HEK293 (cell line): ENCODE measurements at regions not wholly inside any gene's neighbourhood (a gene's known extent, or its start where the extent isn't known, plus 50 kb on each side); places are given as distances from the start of the nearest gene placed in this dataset.
"Not testable (repeated sequence)": the region's sequence is repeated elsewhere in the genome, so short reads cannot be mapped to it uniquely, and the experiment has no call there.

Experiments used
- BCL11A ChIP-seq: fragments of 450-650 bp; formaldehyde crosslinking; IDR thresholded peaks from 2 replicates; pipeline ENCODE4 v1.5.1; 2016; ENCODE audit warnings: low read depth, missing biosample characterization, missing genetic modification characterization
- EGR2 ChIP-seq: fragments of 450-650 bp; formaldehyde crosslinking; IDR thresholded peaks from 2 replicates; pipeline ENCODE4 v1.5.1; 2016; ENCODE audit warnings: low read depth, missing biosample characterization, missing genetic modification characterization
- RBAK ChIP-seq: fragments of 450-650 bp; formaldehyde crosslinking; IDR thresholded peaks from 2 replicates; pipeline ENCODE4 v1.5.1; 2016; ENCODE audit warnings: missing biosample characterization, missing genetic modification characterization
- TCF7L2 ChIP-seq: IDR thresholded peaks from 2 replicates; pipeline ENCODE4 v1.6.1; 2011; ENCODE audit warnings: low read depth, mild to moderate bottlenecking, inconsistent platforms, low read length, moderate library complexity, borderline replicate concordance
- ZBTB8A ChIP-seq: fragments of 450-650 bp; formaldehyde crosslinking; IDR thresholded peaks from 2 replicates; pipeline ENCODE4 v1.5.1; 2016; ENCODE audit warnings: missing biosample characterization, missing genetic modification characterization
- ZNF112 ChIP-seq: fragments of 450-650 bp; formaldehyde crosslinking; IDR thresholded peaks from 2 replicates; pipeline ENCODE4 v1.5.0; 2017; ENCODE audit warnings: missing biosample characterization, missing genetic modification characterization
- ZNF274 ChIP-seq, 2 experiments: fragments of 200-500 bp in 1 of 2; fragments of 450-650 bp in 1 of 2; sonication (Bioruptor generic) in 1 of 2; formaldehyde crosslinking in 1 of 2; IDR thresholded peaks; 2 replicates each; pipeline versions ENCODE4 v1.5.1 to v1.6.1; 2014 to 2016; ENCODE audit warnings: borderline replicate concordance in 1 of 2, inconsistent platforms in 1 of 2, low read length in 1 of 2, missing biosample characterization in 1 of 2, missing genetic modification characterization in 1 of 2
- ZNF311 ChIP-seq: fragments of 450-650 bp; formaldehyde crosslinking; IDR thresholded peaks from 2 replicates; pipeline ENCODE4 v1.5.1; 2017; ENCODE audit warnings: missing biosample characterization, missing genetic modification characterization, borderline replicate concordance
- ZNF549 ChIP-seq: fragments of 450-650 bp; IDR thresholded peaks from 2 replicates; pipeline ENCODE4 v1.5.1; 2018; ENCODE audit warnings: missing biosample characterization, missing genetic modification characterization, mild to moderate bottlenecking, inconsistent platforms, moderate library complexity
- ZNF777 ChIP-seq: fragments of 450-650 bp; formaldehyde crosslinking; IDR thresholded peaks from 2 replicates; pipeline ENCODE4 v1.5.1; 2017; ENCODE audit warnings: missing biosample characterization, missing genetic modification characterization, borderline replicate concordance
- TF ChIP-seq, protein P1 (sequence below): fragments of 450-650 bp; formaldehyde crosslinking; IDR thresholded peaks from 2 replicates; pipeline ENCODE4 v1.5.1; 2016; ENCODE audit warnings: missing biosample characterization, missing genetic modification characterization
- TF ChIP-seq, protein P2 (sequence below): fragments of 450-650 bp; formaldehyde crosslinking; IDR thresholded peaks from 2 replicates; pipeline ENCODE4 v1.5.1; 2016; ENCODE audit warnings: missing biosample characterization, missing genetic modification characterization
- TF ChIP-seq, protein P3 (sequence below): fragments of 450-650 bp; formaldehyde crosslinking; IDR thresholded peaks from 2 replicates; pipeline ENCODE4 v1.5.1; 2016; ENCODE audit warnings: missing biosample characterization, missing genetic modification characterization
- TF ChIP-seq, protein P4 (sequence below): fragments of 450-650 bp; formaldehyde crosslinking; IDR thresholded peaks from 2 replicates; pipeline ENCODE4 v1.5.1; 2016; ENCODE audit warnings: missing biosample characterization, missing genetic modification characterization

DNA sequence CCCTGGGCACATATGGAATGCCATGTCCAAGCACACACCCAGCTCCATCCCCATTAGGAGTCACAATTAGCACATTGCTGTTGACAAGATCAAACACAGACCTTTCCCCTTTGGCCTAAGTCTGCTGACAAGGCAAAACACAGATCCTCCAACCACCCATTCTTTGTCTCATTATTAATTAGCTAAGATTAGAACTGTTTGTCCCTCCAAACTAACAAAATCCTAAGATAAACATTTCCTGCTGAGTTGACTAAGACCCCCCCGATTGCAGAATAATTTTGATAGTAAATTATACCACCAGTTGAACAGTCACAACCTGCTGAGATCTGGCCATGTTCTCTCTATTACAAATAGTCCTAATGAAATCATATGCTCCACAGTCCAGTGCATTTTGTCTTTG is 186.7 kb downstream of the SPATA31A1 start:
- TF ChIP-seq RBAK (tag by site-specific recombination); ZNF311 (tag by site-specific recombination); ZBTB8A (tag by site-specific recombination); ZNF112 (tag by site-specific recombination); ZNF549 (tag by site-specific recombination); BCL11A (tag by site-specific recombination); ZNF274 (IDR thresholded peaks at IDR 0.05; ENCODE audit: low read length); ZNF274 (tag by site-specific recombination; IDR thresholded peaks at IDR 0.05; ENCODE audit: borderline replicate concordance); EGR2 (tag by site-specific recombination); ZNF777; TCF7L2: not testable (repeated sequence)
- TF ChIP-seq, protein P1, sequence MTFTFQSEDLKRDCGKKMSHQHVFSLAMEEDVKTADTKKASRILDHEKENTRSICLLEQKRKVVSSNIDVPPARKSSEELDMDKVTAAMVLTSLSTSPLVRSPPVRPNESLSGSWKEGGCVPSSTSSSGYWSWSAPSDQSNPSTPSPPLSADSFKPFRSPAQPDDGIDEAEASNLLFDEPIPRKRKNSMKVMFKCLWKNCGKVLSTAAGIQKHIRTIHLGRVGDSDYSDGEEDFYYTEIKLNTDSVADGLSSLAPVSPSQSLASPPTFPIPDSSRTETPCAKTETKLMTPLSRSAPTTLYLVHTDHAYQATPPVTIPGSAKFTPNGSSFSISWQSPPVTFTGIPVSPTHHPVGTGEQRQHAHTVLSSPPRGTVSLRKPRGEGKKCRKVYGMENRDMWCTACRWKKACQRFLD: not testable (repeated sequence)
- TF ChIP-seq, protein P2, sequence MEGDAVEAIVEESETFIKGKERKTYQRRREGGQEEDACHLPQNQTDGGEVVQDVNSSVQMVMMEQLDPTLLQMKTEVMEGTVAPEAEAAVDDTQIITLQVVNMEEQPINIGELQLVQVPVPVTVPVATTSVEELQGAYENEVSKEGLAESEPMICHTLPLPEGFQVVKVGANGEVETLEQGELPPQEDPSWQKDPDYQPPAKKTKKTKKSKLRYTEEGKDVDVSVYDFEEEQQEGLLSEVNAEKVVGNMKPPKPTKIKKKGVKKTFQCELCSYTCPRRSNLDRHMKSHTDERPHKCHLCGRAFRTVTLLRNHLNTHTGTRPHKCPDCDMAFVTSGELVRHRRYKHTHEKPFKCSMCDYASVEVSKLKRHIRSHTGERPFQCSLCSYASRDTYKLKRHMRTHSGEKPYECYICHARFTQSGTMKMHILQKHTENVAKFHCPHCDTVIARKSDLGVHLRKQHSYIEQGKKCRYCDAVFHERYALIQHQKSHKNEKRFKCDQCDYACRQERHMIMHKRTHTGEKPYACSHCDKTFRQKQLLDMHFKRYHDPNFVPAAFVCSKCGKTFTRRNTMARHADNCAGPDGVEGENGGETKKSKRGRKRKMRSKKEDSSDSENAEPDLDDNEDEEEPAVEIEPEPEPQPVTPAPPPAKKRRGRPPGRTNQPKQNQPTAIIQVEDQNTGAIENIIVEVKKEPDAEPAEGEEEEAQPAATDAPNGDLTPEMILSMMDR (tag by site-specific recombination): not testable (repeated sequence)
- TF ChIP-seq, protein P3, sequence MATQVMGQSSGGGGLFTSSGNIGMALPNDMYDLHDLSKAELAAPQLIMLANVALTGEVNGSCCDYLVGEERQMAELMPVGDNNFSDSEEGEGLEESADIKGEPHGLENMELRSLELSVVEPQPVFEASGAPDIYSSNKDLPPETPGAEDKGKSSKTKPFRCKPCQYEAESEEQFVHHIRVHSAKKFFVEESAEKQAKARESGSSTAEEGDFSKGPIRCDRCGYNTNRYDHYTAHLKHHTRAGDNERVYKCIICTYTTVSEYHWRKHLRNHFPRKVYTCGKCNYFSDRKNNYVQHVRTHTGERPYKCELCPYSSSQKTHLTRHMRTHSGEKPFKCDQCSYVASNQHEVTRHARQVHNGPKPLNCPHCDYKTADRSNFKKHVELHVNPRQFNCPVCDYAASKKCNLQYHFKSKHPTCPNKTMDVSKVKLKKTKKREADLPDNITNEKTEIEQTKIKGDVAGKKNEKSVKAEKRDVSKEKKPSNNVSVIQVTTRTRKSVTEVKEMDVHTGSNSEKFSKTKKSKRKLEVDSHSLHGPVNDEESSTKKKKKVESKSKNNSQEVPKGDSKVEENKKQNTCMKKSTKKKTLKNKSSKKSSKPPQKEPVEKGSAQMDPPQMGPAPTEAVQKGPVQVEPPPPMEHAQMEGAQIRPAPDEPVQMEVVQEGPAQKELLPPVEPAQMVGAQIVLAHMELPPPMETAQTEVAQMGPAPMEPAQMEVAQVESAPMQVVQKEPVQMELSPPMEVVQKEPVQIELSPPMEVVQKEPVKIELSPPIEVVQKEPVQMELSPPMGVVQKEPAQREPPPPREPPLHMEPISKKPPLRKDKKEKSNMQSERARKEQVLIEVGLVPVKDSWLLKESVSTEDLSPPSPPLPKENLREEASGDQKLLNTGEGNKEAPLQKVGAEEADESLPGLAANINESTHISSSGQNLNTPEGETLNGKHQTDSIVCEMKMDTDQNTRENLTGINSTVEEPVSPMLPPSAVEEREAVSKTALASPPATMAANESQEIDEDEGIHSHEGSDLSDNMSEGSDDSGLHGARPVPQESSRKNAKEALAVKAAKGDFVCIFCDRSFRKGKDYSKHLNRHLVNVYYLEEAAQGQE (tag by site-specific recombination): not testable (repeated sequence)
- TF ChIP-seq, protein P4, sequence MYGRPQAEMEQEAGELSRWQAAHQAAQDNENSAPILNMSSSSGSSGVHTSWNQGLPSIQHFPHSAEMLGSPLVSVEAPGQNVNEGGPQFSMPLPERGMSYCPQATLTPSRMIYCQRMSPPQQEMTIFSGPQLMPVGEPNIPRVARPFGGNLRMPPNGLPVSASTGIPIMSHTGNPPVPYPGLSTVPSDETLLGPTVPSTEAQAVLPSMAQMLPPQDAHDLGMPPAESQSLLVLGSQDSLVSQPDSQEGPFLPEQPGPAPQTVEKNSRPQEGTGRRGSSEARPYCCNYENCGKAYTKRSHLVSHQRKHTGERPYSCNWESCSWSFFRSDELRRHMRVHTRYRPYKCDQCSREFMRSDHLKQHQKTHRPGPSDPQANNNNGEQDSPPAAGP (tag by site-specific recombination): not testable (repeated sequence)
